GM19455 (cell line): ENCODE measurements at regions not wholly inside any gene's neighbourhood (a gene's known extent, or its start where the extent isn't known, plus 50 kb on each side); places are given as distances from the start of the nearest gene placed in this dataset.

Source experiments
- ATAC-seq: cut with Tn5 transposase; IDR thresholded peaks from one replicate; pipeline ENCODE4 v1.9.1; 2021; ENCODE audit not compliant: unreplicated experiment

DNA sequence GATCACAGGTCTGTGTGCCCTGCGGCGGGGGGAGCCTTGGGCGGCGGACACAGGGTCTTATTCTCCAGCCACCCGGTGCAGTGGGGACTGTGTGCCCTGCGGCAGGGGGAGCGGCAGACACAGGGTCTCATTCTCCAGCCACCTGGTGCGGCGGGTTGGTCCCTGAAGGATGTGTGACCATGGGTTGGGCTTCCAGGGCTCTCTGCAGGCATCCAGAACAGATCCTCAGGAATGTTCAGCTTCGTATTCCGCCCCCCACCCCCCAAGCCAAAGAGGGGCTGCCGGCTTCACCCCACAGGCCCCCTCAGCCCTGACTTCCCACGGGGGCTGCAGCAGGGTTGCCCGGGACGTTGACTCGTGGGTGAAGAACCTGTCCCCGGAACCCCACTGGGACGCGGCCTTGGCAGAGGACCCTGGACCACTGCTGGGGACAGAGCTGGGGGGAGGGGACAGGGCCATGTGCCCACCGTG is 154.5 kb upstream of the PPP2R2D start:
- no peak for ATAC-seq

DNA sequence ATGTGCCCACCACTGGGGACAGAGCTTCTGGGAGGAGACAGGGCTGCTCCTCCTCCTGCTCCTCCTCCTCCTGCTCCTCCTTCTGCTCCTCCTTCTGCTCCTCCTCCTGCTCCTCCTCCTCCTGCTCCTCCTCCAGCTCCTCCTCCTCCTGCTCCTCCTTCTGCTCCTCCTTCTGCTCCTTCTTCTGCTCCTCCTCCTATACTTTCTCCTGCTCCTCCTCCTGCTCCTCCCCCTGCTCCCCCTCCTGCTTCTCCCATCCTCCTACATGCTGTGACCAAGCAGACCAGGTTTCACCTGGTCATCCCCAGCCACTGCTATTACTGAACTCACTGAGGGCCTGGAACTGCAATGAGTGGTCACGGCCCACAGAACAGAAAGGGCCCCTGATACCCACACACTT is 154.0 kb upstream of the PPP2R2D start:
- ATAC-seq = no peak

DNA sequence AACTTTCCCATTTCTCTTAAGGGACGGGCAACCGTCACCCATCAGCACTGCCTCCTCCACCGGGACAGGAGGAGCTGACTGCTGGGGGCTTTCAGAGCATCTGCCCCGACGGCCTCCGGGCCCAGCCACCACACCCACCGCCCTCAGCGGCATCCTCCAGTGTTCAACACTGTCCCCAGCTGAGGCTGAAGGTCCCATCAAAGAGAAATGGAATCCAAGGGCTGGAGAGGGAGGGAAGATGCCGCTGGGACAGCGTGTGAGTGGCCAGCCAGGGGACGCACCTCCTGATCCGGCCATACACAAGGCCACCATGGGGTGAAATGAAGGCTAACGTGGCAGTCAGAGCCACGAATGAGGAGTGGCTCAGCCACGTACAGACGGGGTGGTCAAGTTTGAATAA is 153.6 kb upstream of the PPP2R2D start:
- no peak for ATAC-seq

DNA sequence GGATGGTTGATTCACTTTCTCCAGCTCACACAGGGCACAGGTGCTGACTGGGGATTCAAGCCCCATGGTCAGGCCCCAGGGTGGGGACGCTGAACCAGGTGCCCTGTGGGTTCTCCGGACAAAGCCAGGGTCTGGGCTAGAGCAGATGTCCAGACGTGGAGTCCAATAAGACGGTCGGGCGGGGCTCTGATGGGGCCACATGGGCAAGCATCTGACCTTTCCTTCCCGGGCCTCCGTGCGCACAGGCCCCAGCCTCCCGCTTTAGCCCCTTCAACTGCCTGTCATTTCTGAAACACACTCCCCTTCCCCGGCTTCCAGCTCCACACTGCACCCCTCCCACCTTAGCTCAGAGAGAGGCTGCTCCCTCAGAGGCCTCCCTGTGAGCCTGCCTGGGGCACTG is 153.0 kb upstream of the PPP2R2D start:
- ATAC-seq = no peak

DNA sequence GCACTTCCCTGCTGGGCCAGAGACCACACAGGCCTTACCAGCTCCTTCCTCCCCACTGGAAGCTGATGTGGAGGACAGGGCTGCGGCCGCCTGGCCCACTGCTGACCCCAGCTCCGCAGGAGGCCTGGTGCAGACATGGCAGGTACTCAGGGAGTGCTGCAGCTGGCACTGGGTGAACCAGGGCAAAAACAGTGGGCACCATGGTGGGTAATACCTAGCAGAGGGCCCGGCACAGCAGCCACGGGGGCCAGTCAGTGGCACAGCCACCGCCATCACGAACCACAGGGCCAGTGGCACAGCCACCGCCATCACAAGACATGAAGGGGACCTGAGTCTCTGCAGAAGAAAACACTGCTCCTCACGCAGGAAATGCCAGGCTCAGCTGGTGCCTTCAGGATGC is 152.6 kb upstream of the PPP2R2D start:
- ATAC-seq = no peak

DNA sequence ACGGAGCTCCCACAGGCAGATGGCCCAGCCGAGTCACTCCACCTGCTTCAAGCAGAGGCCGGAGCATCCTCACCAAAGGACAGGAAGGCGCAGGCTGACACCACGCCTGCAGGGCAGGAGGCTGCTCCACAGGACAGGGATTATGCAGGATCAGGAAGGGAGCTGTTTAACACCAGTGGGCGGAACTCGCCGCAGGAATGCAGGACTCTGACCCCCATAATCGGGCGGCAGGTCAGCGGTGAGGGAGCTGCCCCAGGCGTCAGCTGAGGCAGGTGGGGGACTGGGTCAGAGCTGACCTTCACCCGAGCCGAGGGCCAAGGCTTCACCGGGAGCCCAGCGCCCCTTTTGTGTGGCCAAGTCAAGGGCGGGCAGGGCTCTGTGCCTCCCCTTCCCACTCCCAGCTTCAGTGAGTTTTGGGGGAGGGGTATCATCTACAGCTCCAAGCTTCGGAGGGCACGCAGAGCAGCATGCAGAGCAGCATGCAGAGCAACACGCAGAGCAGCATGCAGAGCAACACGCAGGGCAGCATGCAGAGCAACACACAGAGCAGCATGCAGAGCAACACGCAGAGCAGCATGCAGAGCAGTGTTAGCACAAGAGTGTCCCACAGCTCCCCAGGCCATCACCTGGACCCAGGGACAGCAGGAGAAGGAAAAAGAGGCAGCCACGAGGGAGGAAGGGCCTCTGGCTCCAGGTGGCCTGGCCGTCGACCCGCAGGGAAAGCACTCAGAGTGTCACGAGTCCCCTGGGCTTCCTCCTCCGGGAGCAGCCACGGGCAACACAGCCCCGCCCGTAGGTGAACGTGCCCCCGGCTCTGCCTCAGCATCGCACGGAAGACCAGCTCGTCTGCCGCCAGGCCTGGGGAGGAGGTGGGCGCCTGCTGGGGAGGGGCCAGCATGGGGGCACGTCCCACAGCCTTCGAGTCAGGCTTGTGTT is 151.7 kb upstream of the PPP2R2D start:
- ATAC-seq = no peak

DNA sequence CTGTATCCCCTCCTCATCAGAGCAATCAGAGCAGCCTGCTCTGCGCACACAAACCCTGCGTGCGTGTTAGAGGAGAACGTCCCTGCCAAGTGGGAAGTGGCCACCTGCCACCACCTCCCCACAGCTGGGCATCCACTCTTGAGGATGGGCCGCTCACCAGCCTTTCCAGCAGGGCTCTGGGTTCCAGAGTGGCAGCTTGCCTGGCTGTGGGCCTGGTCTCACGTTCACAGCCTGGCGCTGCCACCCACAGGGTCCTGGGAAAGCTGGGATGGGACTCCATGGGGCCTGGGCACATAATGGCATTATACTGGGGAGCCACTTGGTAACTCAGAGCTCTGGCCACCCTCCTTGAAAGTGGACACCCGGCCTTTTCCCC is 151.1 kb upstream of the PPP2R2D start:
- no peak for ATAC-seq

DNA sequence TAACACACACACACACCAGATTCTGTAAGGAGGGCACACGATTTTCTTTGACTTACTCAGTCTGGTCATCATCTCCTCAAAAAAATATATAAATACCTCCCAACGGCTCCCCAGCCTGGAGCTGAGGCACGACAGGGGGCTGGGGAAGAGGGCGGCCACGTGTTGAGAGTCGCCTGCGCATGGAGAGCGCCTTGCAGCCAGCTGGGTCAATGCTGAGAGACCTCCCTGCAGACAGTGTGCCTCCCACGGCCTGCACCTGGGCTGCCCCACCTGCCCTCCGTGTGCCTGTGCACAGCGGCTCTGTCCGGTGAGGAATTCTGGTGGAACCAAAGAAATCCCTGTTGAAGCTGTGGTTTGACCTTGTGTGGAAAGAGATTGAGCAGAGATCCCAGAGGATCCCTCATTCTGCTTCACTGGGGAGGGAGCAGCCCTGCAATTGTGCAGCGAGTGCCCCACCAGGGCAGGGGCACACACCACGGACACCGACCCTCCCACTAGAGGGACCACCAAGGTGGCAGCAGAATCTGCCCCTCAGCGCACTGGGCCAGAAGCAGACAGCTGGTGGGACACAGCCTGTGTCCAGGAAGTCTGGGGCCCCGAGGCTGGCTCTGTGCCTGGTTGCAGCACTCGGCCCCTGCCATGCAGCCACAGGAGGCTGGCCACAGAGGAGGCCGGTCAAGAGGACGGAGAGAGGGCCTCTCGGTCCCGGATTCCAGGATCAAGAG is 150.5 kb upstream of the PPP2R2D start:
- no peak for ATAC-seq

DNA sequence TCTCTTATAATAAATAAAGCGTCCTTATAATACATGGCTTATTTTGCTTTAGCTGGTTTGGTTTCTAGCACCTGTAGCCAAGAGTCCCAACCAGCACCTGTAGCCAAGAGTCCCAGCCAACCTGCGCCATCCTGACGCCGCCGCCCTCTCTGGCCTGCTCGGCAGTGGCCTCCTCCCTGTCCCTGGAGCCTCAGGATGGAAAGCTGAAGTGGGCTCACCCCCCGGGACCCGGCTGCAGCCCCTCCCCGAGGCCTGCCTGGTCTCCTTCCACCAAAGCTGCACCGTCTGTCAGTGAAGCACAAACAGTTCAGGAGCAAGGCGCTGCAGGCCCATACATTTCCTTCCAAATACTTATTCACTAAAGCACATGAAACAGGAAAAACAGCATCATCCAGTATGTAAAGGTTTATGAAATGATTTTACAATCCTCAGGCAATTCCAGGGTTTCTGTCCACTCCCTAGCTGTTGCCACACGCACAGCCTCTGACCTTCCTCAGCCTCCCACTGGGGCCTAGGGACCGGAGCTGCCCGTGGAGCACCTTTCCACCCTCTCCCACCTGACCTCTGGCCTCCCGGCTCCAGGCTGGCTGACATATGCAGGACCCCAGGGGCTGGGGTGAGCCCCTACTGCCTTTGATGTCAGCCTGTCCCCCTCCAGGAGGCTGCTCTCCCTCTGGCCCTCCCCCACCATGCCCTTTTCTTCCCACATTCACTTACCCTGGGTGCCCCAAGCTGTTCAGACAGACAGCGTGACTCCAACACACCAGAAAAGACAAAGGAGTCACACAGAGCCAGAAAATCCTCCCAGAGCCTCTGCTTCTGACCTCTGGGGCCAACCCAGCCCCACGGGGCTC is 149.6 kb upstream of the PPP2R2D start:
- ATAC-seq = no peak

DNA sequence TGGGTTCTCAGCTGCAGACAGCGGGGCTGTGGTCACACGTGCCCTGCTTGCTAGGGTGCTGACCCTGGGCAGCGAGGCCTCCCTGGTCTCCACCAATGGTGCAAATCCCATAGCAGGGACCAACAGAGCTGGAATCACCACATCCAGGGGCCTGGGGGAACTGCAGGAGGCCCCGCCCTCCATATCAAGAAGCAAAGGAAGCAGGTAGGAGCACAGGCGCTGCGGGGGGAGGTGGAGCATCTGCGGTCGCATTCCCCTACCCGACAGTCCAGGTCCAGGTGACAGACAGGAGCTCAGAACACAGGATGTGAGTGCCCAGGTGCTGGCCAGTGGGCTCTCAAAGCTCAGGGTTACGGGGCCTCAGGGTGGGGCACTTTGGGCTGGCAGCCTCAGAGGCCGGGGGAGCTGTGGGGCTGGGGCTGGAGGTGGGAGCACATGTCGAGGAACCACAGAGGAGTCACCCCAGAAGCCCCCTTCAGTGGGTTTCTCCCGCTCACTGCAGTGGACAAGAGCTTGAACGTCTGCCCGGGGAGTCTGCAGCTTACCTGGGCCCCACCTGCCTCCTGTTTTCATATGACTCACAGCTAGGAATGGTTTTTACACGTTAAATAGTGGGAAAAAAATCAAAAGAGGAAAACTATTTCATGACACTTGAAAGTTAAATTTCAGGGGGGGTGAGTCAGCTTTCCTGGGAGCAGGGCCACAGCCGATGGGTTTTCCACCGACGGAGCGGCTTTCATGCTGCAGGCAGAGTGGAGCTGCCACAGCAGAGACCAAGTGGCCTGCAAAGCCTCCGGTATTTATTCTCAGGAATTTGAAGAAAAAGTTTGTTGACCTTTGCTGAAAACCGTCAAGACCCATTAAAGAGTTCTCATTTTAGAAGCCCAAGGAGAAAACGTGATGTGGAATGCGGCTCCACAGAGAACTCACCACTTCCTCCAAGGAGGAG is 148.7 kb upstream of the PPP2R2D start:
- ATAC-seq = no peak

DNA sequence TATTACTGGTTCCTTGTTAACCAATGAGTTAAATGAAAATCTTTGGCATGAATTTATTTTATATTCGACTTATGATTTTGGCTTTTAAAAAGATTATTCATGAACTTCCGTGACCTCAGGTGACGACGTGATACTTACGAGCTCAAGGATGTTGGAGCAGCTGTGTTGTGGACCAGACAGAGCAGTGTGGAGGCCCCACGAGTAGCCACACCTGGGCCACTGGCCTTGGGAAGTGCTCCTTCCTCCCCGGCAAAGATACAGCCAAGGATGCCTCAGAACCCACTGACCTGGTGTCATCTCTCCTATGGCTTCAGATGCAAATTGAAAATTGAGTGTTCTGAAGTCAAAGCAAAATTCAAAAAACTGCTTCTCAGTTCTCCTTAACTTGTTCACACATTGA is 147.5 kb upstream of the PPP2R2D start:
- no peak for ATAC-seq

DNA sequence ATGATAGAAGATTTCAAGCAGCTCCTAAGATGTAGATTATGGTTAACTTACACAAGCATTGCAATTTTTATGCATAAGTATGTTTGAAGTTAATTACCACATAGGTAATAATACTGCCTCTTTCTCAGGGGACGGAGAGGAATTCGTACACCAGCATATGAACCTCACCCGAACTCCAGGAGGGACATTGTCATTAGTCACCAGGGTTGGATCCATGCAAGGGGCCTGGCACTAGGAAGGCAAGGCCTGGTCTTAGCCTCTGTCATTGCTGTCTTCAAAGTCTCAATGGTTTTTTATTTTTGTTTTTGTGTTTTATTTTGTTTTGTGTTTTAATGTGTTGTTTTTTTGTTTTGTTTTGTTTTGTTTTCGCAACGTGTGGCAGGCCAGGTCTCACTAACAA is 145.6 kb upstream of the PPP2R2D start:
- no peak for ATAC-seq

DNA sequence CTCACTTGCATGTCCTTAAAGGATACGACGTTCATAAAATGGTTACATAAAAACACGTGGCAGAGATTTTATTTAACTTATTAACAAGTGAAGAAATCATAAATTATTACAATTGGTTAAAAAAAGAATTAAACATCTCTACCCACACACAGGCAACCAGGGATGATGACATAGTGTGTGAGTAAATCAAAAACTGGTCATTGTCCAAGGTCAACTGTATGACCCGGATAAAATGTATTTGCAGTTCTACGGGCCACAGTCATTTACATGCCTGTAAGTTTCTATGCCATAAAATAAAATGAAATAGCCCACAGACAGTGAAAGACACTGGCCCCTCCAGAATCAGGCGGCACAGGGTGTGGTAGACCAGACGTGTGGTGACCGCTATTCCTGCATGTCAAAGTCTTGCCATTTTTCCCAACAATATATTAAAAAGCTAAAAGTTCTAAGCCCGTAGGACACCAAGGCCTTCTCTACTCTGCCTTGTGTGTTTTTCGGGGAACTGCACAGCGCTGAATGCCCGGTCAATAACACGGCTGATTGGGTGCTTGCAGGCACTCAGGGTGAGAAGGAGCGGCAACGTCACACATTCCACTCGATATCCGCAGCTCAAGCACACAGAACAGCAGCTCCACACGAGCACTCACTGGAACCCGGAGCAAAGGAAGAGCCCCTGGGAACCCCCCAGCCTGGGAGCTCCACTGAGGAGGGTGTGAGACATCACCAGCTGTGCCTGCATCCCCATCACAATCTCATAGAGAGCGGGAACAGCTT is 143.3 kb upstream of the PPP2R2D start:
- no peak for ATAC-seq

DNA sequence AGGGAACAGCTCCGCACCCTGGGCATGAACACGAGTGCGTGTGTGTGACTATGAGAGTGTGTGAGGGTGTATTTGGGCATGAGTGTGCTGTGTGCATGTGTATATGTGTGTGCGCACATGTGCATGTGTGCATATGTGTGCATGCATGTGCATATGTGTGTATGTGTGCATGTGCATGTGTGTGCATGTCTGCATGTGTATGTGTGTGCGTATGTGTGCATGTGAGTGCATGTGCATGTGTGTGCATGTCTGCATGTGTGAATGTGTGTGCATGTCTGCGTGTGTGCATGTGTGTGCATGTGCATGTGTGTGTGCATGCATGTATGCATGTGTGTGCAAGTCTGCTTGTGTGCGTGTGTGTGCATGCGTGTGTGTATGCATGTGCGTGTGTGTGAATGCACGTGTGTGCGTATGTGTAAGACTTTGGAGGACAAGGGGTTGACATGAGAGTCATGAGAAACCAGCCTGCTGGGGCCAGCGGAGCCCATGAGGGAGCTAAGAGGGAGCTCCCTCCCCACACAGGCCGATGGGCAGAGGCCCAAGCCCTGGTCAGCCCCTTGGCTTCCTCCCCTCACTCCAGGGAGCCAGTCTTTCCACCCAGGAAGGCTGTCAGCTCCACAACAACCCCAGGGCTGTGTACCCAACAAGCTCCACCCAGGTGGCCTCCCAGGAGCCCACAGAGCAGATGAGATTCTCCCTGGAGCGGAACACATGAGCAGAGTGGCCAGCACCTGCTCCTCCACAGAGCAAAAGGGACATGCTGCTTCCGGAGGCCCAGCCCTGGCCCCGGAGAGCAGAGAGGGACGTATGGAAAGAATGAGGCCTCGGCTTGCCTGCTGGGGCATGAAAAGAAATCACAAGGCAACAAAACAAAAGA is 142.5 kb upstream of the PPP2R2D start:
- no peak for ATAC-seq

DNA sequence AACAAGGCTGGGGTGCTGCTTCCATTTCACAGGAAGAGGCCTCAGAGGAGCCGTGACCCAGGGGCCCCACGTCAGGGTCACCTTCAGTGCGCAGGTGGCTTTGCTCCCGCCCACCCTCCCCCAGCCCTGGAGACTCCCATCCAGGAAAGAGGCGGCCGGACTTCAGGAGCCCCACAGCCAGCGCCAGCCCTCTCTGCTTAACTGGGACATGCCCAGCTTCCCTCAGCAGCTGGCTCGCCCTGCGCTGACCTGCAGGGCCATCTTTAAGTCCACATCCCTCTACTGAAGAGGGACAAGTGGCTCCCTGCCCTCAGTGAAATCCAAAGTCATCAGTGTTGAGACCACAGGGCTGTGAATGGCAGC is 141.9 kb upstream of the PPP2R2D start:
- ATAC-seq = no peak

DNA sequence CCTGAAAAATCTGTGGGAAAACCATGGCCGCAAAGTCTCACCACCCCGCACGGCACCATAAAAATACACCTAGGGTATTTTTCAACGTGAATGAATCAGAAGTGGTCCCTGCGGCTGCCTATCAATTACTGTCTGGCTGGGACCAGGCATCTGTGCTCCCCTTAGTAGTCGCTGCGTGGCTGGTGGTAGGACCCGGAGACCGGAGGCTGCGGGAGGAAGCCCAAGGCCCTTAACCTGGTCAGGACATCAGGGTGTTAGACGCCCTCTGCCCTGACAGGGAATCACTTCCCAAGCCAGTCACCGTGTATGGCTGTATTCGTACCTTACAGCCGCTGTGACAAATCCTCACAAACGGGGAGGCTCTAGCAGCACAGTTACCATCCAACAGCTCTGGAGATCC is 141.5 kb upstream of the PPP2R2D start:
- no peak for ATAC-seq

DNA sequence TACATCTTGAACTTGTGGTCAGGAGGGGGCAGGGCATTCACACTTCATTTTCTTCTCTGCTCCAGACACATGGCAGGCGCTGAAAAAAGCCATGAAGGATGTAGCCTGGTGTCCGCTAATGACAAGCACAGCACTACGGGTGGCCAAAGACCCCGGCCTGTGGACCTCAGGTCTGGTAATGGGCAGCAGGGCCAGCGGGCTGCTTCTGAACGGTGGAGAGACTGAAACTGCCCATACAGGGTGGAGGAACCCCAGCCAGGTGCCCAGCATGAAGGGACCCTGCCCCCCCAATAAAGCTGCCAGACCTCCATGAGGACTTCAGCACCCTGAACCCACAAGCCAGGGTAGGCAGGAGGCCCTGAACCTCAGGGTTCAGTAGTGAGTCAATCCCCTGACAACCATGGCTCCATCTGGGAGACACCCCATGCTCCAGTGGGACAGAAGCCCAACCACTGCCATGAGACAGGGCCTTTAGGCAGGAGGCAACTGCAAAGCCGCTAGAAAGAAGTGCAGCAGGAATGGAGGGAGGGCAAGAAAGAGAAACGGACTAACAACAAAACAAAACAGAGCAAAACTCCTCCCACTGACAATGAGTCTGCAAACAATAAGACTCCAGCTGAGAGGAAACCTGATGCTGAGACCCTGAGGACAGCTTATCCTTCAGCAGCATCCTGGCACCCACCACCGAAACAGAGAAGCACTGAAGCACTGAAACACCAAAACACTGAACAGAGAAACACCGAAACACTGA is 140.2 kb upstream of the PPP2R2D start:
- ATAC-seq = no peak
